ENCODE measurements at regions not wholly inside any gene's neighbourhood (a gene's known extent, or its start where the extent isn't known, plus 50 kb on each side); places are given as distances from the start of the nearest gene placed in this dataset.
"Not testable (repeated sequence)": the region's sequence is repeated elsewhere in the genome, so short reads cannot be mapped to it uniquely, and the experiment has no call there.

GRCh38 chr1:30249446-30250337, 473.7 kb downstream of the MATN1 start:
- no peak for FAIRE-seq
- no peak for DNase-seq (ENCODE audit: insufficient read length, low spot score)

DNA sequence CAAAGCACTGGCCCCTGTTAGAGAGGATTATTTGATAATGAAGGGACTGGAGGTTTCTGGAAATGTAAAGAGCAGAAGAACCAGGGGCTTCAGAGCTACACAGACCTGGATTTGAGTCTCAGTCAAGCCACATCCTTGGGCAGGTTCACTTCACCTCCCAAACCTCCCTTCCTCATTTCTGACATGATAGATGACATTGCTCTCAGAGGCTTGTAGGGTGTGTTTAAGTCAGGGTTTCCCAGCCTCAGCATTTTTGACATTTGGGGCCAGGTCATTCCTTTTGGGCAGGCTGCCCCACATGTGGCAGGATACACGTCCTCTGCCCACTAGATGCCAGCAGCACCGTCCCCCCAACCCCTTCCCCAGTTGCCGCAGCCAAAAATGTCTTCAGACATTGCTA, 474.6 kb downstream of the MATN1 start:
- FAIRE-seq (no peak), DNase-seq (ENCODE audit: insufficient read length, low spot score) (no peak)

- DNase-seq (ENCODE audit: insufficient read length, low spot score) (no peak), FAIRE-seq (no peak)
Measured at GRCh38 chr1:30248373-30248772, 475.0 kb downstream of the MATN1 start.

GRCh38 chr1:30244801-30245200, 478.6 kb downstream of the MATN1 start:
- no peak for FAIRE-seq

DNA sequence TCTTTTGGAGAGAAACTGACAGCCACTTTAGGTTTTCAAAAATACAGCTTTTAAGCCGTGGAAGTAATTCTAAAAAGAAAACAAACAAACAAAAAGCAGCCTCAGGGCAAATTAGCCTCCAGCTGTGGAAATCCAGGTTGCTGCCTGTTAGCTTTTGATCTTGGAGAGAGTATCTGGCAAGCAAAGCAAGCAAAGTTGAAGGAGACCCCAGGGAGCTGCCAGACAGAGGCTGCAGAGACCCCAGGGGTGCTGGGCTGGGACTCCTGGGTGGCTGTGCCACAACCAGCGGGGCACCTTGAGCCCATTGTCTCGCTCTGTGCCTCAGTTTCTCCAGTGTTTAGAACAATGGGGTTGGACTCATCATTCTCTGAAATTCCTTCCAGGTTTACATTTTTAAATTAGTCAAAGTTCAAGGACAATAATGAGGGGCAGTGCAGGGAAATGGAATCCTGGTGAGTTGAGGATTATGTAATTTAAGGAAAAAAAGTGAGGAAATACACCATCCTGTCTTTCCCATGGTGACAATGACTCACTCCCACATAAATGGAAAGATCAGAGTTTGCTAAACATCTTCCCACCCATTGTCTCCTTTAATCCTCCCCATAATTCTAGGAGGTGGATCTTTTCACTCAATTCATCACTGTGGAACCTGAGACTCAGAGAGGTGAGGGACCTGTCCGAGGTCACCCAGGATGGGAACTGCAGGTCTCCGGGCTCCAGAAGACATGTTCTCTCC, 480.5 kb downstream of the MATN1 start:
- FAIRE-seq, result no peak

More at GRCh38 chr1:30244801-30245200, 478.6 kb downstream of the MATN1 start:
- DNase-seq (ENCODE audit: insufficient read length, low spot score), result no peak

GRCh38 chr1:30242168-30242567, 481.2 kb downstream of the MATN1 start:
- DNase-seq (ENCODE audit: insufficient read length, low spot score) (no peak), FAIRE-seq (no peak)

More for the DNA sequence above, 480.5 kb downstream of the MATN1 start:
- no peak for DNase-seq (ENCODE audit: insufficient read length, low spot score)

GRCh38 chr1:30241681-30242080, 481.7 kb downstream of the MATN1 start:
- FAIRE-seq (no peak), DNase-seq (ENCODE audit: insufficient read length, low spot score) (no peak)

DNA sequence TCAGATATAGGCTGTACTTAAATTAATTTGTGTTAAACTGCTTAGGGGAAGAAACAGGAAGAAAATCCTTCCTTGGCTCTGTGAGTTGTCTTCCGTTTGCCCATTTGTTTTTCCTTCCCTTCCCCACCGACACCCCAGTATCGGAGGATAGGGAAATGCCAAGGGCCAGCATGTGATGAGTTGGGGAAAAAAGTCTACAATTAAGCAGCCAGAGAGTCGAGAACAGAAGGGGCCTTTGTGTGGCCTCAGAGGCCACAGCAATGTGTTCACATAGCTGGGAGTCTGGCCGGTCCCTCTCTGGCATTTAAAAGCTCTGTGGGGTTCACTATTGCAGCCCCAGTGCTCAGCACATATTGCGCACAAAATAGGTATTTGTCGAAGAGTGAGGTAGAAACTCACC, 489.3 kb downstream of the MATN1 start:
- DNase-seq (ENCODE audit: insufficient read length, low spot score), result no peak
- no peak for FAIRE-seq

DNA sequence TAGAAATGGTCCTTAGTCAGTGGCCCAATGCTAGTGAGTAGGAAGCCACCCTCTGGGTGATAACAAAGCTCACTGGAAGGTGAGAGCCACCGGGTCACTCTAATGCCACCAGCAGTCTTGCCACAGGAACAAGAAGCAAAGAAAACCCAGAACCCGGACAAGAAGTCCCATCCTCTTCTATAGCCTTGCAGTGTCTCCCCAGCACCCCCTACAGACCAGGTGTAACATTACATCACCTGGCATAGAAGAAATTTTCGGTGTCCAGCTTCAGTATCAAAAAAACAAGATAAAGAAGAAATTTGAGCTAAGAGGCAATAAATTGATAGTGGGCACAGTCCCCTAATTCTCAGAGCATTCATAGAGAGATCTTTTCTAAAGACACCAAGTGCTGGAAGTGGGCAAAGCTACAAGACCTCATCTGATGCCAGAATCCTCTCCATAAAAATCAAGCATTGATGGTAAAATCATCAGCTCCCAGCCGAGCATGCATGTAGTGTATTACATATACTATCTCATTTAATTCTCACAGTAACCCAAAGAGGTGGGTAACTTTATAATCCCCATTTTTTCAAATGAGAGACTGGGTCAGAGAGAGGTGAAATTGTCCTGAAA, 491.0 kb downstream of the MATN1 start:
- no peak for DNase-seq (ENCODE audit: insufficient read length, low spot score)
- no peak for FAIRE-seq

DNA sequence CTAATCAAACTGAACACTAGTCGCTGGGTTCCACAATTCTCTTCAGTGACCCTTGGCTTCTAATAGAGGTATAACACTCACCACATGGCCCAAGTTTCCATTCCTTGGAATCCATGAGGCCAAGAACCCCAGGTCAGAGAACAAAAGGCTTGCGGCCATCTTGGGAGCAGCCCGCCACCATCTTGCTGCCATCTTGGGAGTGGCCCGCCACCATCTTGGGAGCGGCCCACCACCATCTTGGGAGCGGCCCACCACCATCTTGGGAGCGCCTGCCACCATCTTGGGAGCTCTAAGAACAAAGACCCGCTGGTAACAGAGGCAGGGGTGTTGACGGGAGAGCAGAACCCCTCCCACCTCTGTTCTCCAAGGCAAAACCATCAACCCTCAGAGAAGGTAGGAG, 493.4 kb downstream of the MATN1 start:
- FAIRE-seq (no peak), DNase-seq (ENCODE audit: insufficient read length, low spot score) (no peak)

GRCh38 chr1:30229557-30229956, 493.8 kb downstream of the MATN1 start:
- no peak for DNase-seq (ENCODE audit: insufficient read length, low spot score)
- FAIRE-seq, result no peak

- FAIRE-seq, result no peak
Measured at GRCh38 chr1:30226648-30227047, 496.7 kb downstream of the MATN1 start.

GRCh38 chr1:30225357-30225756, 498.0 kb downstream of the MATN1 start:
- FAIRE-seq (no peak), DNase-seq (ENCODE audit: insufficient read length, low spot score) (no peak)

More at GRCh38 chr1:30226648-30227047, 496.7 kb downstream of the MATN1 start:
- no peak for DNase-seq (ENCODE audit: insufficient read length, low spot score)

DNA sequence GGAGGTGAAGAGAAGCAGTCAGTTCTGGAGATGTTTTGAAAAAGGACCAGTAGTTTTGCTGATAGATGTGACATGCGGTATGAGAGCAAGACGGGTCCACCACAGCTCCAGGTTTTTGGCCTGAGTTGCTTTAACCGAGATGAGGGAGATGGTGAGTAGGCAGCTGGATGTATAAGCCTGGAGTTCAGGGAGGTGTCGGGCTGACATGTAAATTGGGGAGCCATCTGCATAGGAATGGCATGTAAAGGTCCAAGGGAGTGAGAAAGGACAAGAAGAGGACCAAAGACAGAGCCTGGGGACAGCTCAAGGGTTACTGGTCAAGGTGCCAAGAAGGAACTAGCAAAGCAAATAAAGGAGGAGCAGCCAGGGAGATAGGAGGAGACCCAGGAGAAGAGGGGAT, 503.7 kb downstream of the MATN1 start:
- DNase-seq (ENCODE audit: insufficient read length, low spot score) (no peak), FAIRE-seq (no peak)

- FAIRE-seq (no peak), DNase-seq (ENCODE audit: insufficient read length, low spot score) (no peak)
Measured at GRCh38 chr1:30218438-30218837, 504.9 kb downstream of the MATN1 start.

- DNase-seq (ENCODE audit: insufficient read length, low spot score) (no peak), FAIRE-seq (peak; percentile 96)
Measured at GRCh38 chr1:30216602-30217001, 506.8 kb downstream of the MATN1 start.

GRCh38 chr1:30213936-30214335, 509.4 kb downstream of the MATN1 start:
- FAIRE-seq, result no peak

GRCh38 chr1:30207962-30208361, 515.4 kb downstream of the MATN1 start:
- DNase-seq (ENCODE audit: insufficient read length, low spot score); FAIRE-seq: not testable (repeated sequence)

More at GRCh38 chr1:30213936-30214335, 509.4 kb downstream of the MATN1 start:
- no peak for DNase-seq (ENCODE audit: insufficient read length, low spot score)

DNA sequence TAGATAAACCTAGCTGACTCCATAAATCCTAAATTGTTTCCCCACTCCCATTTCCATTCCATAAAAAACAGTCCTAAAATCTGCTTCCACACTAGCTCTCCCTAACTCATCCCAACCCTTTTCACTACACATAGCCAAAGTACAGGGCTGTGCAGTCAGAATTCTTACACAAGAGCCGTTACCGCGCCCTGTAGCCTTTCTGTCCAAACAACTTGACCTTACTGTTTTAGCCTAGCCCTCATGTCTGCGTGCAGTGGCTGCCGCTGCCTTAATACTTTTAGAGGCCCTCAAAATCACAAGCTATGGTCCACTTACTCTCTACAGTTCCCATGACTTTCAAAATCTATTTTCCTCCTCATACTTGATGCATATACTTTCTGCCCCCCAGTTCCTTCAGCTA, 516.8 kb downstream of the MATN1 start:
- not testable (repeated sequence) for DNase-seq (ENCODE audit: insufficient read length, low spot score); FAIRE-seq

GRCh38 chr1:30204916-30205315, 518.5 kb downstream of the MATN1 start:
- not testable (repeated sequence) for DNase-seq (ENCODE audit: insufficient read length, low spot score); FAIRE-seq

DNA sequence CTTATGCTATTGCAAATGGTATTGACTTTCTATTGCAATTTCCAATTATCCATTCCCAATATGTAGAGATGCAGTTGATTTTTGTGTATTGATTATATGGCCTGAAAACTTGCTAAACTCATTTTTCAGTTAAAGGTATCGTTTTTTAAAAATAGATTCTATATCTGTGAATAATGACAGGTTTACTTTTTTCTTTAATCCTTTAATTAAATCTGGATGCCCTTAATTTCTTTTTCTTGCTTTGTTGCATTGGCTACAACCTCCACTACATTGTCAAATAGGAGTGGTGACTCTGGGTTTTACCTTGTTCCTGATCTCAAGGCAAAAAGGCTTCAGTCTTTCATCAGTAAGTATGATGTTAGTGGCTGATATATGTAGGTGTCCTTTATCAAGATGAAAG, 522.4 kb downstream of the MATN1 start:
- no peak for FAIRE-seq

More for the DNA sequence above, 522.4 kb downstream of the MATN1 start:
- DNase-seq (ENCODE audit: insufficient read length, low spot score), result no peak
